ENCODE measurements at regions not wholly inside any gene's neighbourhood (a gene's known extent, or its start where the extent isn't known, plus 50 kb on each side); places are given as distances from the start of the nearest gene placed in this dataset.

GRCh38 chr3:18097473-18097872 lies 327.7 kb downstream of the SATB1 start:
- TF ChIP-seq CTCF (IDR thresholded peaks at IDR 0.05; ENCODE audit: low read depth, low read length, poor library complexity, severe bottlenecking) (no peak), EZH2phosphoT487 (IDR thresholded peaks at IDR 0.05; ENCODE audit: borderline replicate concordance, low read length) (no peak)
- Histone ChIP-seq H3K9me2 (replicated peaks; ENCODE audit: control insufficient read depth, low read length) (no peaks in the 10 kb centered on the region), H3K4me3 (ENCODE audit: low read length) (no peak overlapping the region), H3K36me3 (ENCODE audit: control insufficient read depth, low read length) (no peaks in the 10 kb centered on the region), H3F3A (ENCODE audit: control insufficient read depth, insufficient read depth) (no peaks in the 10 kb centered on the region), H3K4me2 (ENCODE audit: low read length) (no peak overlapping the region), H3K9me3 (ENCODE audit: control insufficient read depth, insufficient read depth, low read length) (no peaks in the 10 kb centered on the region), H3K27me3 (ENCODE audit: control insufficient read depth, low read length) (no peaks in the 10 kb centered on the region), H3K27ac (ENCODE audit: low read depth, low read length) (no peak overlapping the region), H4K20me1 (ENCODE audit: control insufficient read depth, insufficient read depth, low read depth, low read length) (no peaks in the 10 kb centered on the region), H3K79me2 (ENCODE audit: control insufficient read depth, low read length) (no peaks in the 10 kb centered on the region), H3K4me1 (ENCODE audit: control insufficient read depth, low read length) (no peaks in the 10 kb centered on the region)

DNA sequence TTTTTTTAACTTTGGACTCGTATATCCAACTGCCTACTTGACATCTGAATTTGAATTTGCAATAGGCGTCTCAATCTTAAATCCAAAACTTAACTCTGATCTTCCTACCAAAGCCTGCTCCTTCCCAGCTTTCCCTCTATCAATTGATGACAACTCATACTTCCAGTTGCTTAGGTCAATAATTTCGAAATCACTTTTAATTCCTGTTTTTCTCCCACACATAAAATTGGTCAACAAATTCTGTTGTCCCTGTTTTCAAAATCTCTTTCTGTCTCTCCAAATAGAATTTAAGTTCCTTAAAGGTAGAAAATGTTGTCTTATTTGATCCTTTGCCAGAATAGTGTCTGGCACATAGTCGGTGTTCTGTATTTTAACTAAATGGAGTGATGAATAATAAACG lies 332.4 kb downstream of the SATB1 start:
- Histone ChIP-seq H3K4me1 (ENCODE audit: control insufficient read depth, low read length) (no peaks in the 10 kb centered on the region), H3K9me2 (replicated peaks; ENCODE audit: control insufficient read depth, low read length) (no peaks in the 10 kb centered on the region), H3K4me2 (ENCODE audit: low read length) (no peak overlapping the region), H3K9me3 (ENCODE audit: control insufficient read depth, insufficient read depth, low read length) (no peaks in the 10 kb centered on the region), H3K27ac (ENCODE audit: low read depth, low read length) (no peak overlapping the region), H3K27me3 (ENCODE audit: control insufficient read depth, low read length) (no peaks in the 10 kb centered on the region), H4K20me1 (ENCODE audit: control insufficient read depth, insufficient read depth, low read depth, low read length) (no peaks in the 10 kb centered on the region), H3K36me3 (ENCODE audit: control insufficient read depth, low read length) (no peaks in the 10 kb centered on the region), H3F3A (ENCODE audit: control insufficient read depth, insufficient read depth) (no peaks in the 10 kb centered on the region), H3K4me3 (ENCODE audit: low read length) (no peak overlapping the region), H3K79me2 (ENCODE audit: control insufficient read depth, low read length) (no peaks in the 10 kb centered on the region)
- TF ChIP-seq EZH2phosphoT487 (IDR thresholded peaks at IDR 0.05; ENCODE audit: borderline replicate concordance, low read length) (no peak), CTCF (IDR thresholded peaks at IDR 0.05; ENCODE audit: low read depth, low read length, poor library complexity, severe bottlenecking) (no peak)

DNA sequence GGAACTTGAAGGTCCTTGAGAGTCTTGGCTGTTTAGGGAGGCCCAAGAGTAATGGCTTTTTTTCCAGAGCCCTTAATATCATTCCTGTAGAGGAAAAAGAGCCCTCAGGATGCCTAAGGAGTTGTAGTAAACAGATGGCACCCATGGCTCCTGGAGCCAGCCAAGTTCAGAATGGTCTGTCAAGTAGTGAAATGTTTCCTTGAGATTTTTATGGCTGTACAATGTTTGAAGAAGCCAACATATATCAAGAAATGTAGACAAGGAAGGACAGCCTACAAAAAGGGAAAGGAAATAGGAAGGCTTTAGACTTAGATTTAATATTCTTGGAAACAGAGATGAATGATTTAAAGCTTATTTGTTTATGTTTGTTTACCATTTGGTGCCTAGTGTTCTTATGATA lies 334.8 kb downstream of the SATB1 start:
- Histone ChIP-seq H3K4me1 (ENCODE audit: control insufficient read depth, low read length) (no peaks in the 10 kb centered on the region), H3K9me2 (replicated peaks; ENCODE audit: control insufficient read depth, low read length) (no peaks in the 10 kb centered on the region), H3K27ac (ENCODE audit: low read depth, low read length) (no peak overlapping the region), H3K4me3 (ENCODE audit: low read length) (no peak overlapping the region), H3K36me3 (ENCODE audit: control insufficient read depth, low read length) (no peaks in the 10 kb centered on the region), H3K4me2 (ENCODE audit: low read length) (no peak overlapping the region), H3K9me3 (ENCODE audit: control insufficient read depth, insufficient read depth, low read length) (no peaks in the 10 kb centered on the region), H3K79me2 (ENCODE audit: control insufficient read depth, low read length) (no peaks in the 10 kb centered on the region), H3K27me3 (ENCODE audit: control insufficient read depth, low read length) (no peaks in the 10 kb centered on the region), H4K20me1 (ENCODE audit: control insufficient read depth, insufficient read depth, low read depth, low read length) (no peaks in the 10 kb centered on the region), H3F3A (ENCODE audit: control insufficient read depth, insufficient read depth) (no peaks in the 10 kb centered on the region)
- TF ChIP-seq CTCF (IDR thresholded peaks at IDR 0.05; ENCODE audit: low read depth, low read length, poor library complexity, severe bottlenecking) (no peak), EZH2phosphoT487 (IDR thresholded peaks at IDR 0.05; ENCODE audit: borderline replicate concordance, low read length) (no peak)

DNA sequence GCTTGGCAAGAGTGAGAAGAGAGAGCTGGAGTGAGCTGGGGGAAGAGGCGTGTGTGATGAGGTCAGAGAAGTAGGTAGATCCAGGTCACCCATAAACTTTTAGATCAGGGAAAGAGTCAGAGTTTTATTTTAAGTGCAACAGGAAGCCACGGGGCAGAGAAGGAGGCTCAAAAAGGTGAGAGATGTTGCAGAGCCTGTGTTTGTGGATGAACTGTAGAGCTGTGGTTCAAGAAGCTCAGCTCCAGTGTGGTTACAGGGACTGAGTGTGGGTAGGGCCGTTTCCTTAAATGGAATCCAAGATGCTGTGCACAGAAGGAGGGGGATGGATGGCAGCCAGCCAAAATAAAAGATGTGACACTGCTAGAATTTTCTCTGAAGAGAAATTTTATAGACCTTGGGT lies 337.2 kb downstream of the SATB1 start:
- TF ChIP-seq CTCF (IDR thresholded peaks at IDR 0.05; ENCODE audit: low read depth, low read length, poor library complexity, severe bottlenecking): no peak
- TF ChIP-seq EZH2phosphoT487 (IDR thresholded peaks at IDR 0.05; ENCODE audit: borderline replicate concordance, low read length): no peak
- Histone ChIP-seq H3F3A (ENCODE audit: control insufficient read depth, insufficient read depth) (no peaks in the 10 kb centered on the region), H3K36me3 (ENCODE audit: control insufficient read depth, low read length) (no peaks in the 10 kb centered on the region), H3K4me3 (ENCODE audit: low read length) (no peak overlapping the region), H3K9me3 (ENCODE audit: control insufficient read depth, insufficient read depth, low read length) (no peaks in the 10 kb centered on the region), H3K9me2 (replicated peaks; ENCODE audit: control insufficient read depth, low read length) (no peaks in the 10 kb centered on the region), H3K27me3 (ENCODE audit: control insufficient read depth, low read length) (no peaks in the 10 kb centered on the region), H4K20me1 (ENCODE audit: control insufficient read depth, insufficient read depth, low read depth, low read length) (no peaks in the 10 kb centered on the region), H3K4me1 (ENCODE audit: control insufficient read depth, low read length) (no peaks in the 10 kb centered on the region), H3K79me2 (ENCODE audit: control insufficient read depth, low read length) (no peaks in the 10 kb centered on the region), H3K4me2 (ENCODE audit: low read length) (no peak overlapping the region), H3K27ac (ENCODE audit: low read depth, low read length) (no peak overlapping the region)
